Type B pancreatic cell (in vitro differentiated cells): ENCODE measurements at regions not wholly inside any gene's neighbourhood (a gene's known extent, or its start where the extent isn't known, plus 50 kb on each side); places are given as distances from the start of the nearest gene placed in this dataset.
"Not testable (repeated sequence)": the region's sequence is repeated elsewhere in the genome, so short reads cannot be mapped to it uniquely, and the experiment has no call there.

ENCODE experiments used
- DNase-seq: peaks from one replicate; pipeline ENCODE4 v3.0.0; 2021; ENCODE audit warnings: mixed read lengths; ENCODE audit not compliant: unreplicated experiment; ENCODE audit errors: extremely low spot score
- H3K27ac Mint-ChIP-seq: 2 replicates; pipeline ENCODE4 v1.8.0; 2021; ENCODE audit warnings: mild to moderate bottlenecking, mixed read lengths
- H3K27me3 Mint-ChIP-seq: 2 replicates; pipeline ENCODE4 v1.8.0; 2021; ENCODE audit warnings: mixed read lengths
- H3K36me3 Mint-ChIP-seq: 2 replicates; pipeline ENCODE4 v1.8.0; 2021; ENCODE audit warnings: mixed read lengths
- H3K4me1 Mint-ChIP-seq: one replicate; pipeline ENCODE4 v1.8.0; 2021; ENCODE audit warnings: mixed read lengths; ENCODE audit not compliant: unreplicated experiment
- H3K4me3 Mint-ChIP-seq: 2 replicates; pipeline ENCODE4 v1.8.0; 2021; ENCODE audit warnings: mild to moderate bottlenecking, mixed read lengths
- H3K9me3 Mint-ChIP-seq: 2 replicates; pipeline ENCODE4 v1.8.0; 2021; ENCODE audit warnings: mixed read lengths
- CTCF ChIP-seq: fragments of 200-600 bp; sonication (generic); conservative IDR thresholded peaks from 2 replicates; pipeline ENCODE4 v1.5.0; 2021; ENCODE audit warnings: antibody characterized with exemption, mild to moderate bottlenecking

GRCh38 chr12:4141348-4142270, 132.0 kb upstream of the CCND2 start:
- H3K36me3 Mint-ChIP-seq: peaks cover 3% of the 10 kb centered on the region
- no peak overlapping the region for H3K27ac Mint-ChIP-seq
- H3K4me3 Mint-ChIP-seq: no peak overlapping the region
- H3K4me1 Mint-ChIP-seq: peaks cover 25% of the 10 kb centered on the region
- no peak for TF ChIP-seq CTCF
- H3K9me3 Mint-ChIP-seq: peaks cover 4% of the 10 kb centered on the region
- no peak for DNase-seq
- peaks cover 37% of the 10 kb centered on the region for H3K27me3 Mint-ChIP-seq

GRCh38 chr12:4140581-4141301, 132.8 kb upstream of the CCND2 start:
- Mint-ChIP-seq H3K27me3 (peaks cover 33% of the 10 kb centered on the region), H3K9me3 (peaks cover 4% of the 10 kb centered on the region), H3K4me1 (peaks cover 34% of the 10 kb centered on the region), H3K27ac (no peak overlapping the region), H3K4me3 (no peak overlapping the region), H3K36me3 (peaks cover 3% of the 10 kb centered on the region)
- no peak for DNase-seq
- no peak for TF ChIP-seq CTCF

GRCh38 chr12:4139191-4139590, 134.4 kb upstream of the CCND2 start:
- Mint-ChIP-seq H3K27me3 (peaks cover 31% of the 10 kb centered on the region), H3K9me3 (peaks cover 4% of the 10 kb centered on the region), H3K27ac (no peak overlapping the region), H3K36me3 (peaks cover 3% of the 10 kb centered on the region), H3K4me3 (no peak overlapping the region), H3K4me1 (peaks cover 45% of the 10 kb centered on the region)
- no peak for DNase-seq
- TF ChIP-seq CTCF: no peak

GRCh38 chr12:4138532-4138931, 135.0 kb upstream of the CCND2 start:
- peaks cover 35% of the 10 kb centered on the region for H3K27me3 Mint-ChIP-seq
- H3K27ac Mint-ChIP-seq, H3K36me3 Mint-ChIP-seq, H3K4me3 Mint-ChIP-seq, DNase-seq, H3K9me3 Mint-ChIP-seq: not testable (repeated sequence)
- peaks cover 45% of the 10 kb centered on the region for H3K4me1 Mint-ChIP-seq

- DNase-seq: no peak
- Mint-ChIP-seq H3K36me3 (peaks cover 3% of the 10 kb centered on the region), H3K27ac (no peak overlapping the region), H3K27me3 (peaks cover 36% of the 10 kb centered on the region), H3K9me3 (peaks cover 3% of the 10 kb centered on the region), H3K4me1 (peaks cover 45% of the 10 kb centered on the region), H3K4me3 (no peak overlapping the region)
- TF ChIP-seq CTCF: no peak
These were observed 135.5 kb upstream of the CCND2 start for GRCh38 chr12:4138051-4138450.

- Mint-ChIP-seq H3K9me3 (no peaks in the 10 kb centered on the region), H3K27ac (no peak overlapping the region), H3K27me3 (peaks cover 34% of the 10 kb centered on the region), H3K4me1 (peaks cover 42% of the 10 kb centered on the region), H3K4me3 (no peak overlapping the region), H3K36me3 (peaks cover 3% of the 10 kb centered on the region)
- DNase-seq: peak; percentile 24
- no peak for TF ChIP-seq CTCF
These were observed 136.1 kb upstream of the CCND2 start for GRCh38 chr12:4137441-4137840.
